NCI-H1694 treated with DMSO at 0.1 percent for 48 hours (cell line): ENCODE measurements at regions not wholly inside any gene's neighbourhood (a gene's known extent, or its start where the extent isn't known, plus 50 kb on each side); places are given as distances from the start of the nearest gene placed in this dataset.
"Not testable (repeated sequence)": the region's sequence is repeated elsewhere in the genome, so short reads cannot be mapped to it uniquely, and the experiment has no call there.

Experiments
- DNase-seq: peaks from one replicate; lab custom pipeline; 2025; lab: John Stamatoyannopoulos, UW

DNA sequence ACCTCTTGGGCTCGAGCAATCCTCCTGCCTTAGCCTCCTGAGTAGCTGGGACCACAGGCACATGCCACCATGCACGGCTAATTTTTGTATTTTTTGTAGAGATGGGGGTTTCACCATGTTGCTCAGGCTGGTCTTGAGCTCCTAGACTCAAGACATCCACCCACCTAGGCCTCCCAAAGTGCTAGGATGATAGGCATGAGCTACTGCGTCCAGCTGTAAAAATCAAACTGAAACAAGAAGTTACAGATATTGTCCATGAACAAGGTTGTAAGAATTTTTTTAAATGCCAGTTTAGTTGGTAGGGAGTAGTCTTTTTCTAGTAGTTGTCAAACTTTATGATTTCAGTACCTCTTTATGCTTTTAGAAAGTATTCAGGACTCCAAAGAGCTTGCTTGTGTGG lies 424.4 kb upstream of the PMFBP1 start:
- no peak for DNase-seq

DNA sequence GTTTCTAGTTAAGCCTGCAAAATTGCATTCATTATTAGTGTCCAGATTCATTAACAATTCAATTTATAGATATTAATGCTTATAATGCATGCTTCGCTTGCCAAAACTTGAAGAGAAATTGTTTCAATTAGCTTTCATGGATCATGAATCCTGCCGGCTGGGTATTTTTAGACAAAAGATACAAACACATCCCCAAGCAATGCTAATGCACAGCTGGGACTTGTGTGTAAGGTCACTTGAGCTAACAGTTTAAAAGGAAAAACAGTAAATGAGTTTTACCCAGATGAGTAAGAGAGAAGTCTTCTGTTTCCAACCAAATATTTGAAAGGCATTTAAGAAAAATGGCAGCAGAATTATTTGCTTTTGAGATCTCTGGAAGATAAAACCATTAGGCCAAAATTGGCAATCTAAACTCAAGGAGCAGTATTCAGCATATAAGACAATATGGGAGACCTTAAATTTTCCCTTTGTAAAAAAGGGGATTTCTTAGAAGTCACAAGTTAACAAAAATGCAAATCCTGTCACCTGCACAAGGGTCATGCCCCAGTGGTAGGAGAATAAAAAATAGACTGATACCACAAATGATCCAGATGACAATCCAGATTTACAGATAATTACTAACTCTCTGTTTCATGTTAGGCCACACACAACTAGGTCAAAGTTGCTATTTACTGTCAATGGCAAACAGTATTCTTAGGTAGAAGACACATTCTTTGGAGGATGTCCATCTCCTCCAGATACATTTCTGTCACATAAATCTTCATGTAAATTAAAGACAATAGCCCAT lies 418.4 kb upstream of the PMFBP1 start:
- no peak for DNase-seq

DNA sequence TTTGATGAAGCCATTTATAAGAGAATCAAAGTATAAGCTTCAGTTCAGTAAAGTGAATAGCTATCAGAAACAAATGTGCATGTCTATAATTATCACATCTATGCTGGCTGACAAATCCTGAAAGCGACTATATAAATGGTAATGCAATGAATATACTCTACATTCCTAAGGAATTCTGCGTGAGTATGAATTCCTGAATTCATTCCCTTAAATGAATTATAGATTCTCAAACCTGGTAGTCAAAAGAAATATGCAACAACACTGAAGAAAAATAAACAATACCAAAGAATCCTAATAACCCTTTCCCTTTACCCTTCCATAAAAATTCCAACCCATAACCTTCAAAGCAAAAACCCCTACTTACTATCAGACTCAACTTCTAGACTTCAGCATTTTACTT lies 416.6 kb upstream of the PMFBP1 start:
- DNase-seq: no peak

DNA sequence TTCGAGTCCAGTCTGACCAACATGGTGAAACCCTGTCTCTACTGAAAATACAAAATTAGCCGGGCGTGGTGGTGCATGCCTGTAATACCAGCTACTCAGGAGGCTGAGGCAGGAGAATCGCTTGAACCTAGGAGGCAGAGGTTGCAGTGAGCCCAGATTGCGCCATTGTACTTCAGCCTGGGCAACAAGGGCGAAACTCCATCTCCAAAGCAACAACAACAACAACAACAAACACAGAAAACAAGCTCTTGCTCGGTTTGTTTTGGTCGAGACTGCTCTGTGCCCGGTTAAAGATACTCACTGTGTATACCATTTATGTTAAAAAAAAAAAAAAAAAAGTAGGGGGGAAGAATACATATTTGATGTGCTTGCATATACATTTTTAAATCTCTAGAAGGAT lies 406.1 kb upstream of the PMFBP1 start:
- DNase-seq: not testable (repeated sequence)

DNA sequence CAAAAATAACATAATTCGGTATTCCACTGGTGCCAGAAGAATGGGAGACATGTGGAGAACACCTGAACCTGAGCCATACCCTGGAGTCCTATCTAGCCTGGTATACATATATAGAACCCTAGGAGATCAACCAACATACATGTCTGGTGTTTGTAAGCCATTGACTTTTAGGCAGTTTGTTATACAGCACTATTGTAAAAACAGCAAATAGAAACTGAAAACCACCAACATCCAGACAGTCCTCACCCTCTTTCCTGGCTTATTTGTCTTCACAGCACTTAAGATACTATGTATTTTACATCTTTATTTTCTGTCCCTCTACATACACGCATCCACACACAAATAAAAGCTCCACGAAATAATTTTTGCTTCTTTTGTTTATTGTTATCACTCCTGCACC lies 404.2 kb upstream of the PMFBP1 start:
- DNase-seq: no peak

DNA sequence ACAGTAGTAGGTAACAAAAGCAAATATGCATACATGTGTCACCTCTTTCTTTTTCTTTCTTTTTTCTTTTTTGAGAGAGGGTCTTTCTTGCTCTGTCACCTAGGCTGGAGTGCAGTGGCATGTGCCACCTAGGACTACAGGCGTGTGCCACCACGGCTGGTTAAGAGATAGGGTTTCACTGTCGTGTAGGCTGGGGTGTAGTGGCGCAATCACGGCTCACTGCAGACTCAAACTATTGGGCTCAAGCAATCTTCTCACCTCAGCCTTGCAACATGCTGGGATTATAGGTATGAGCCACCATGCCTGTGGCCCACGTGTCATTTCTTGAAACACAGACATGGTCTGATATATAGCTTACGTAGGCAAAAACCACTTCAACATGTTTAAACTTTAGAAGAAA lies 397.7 kb upstream of the PMFBP1 start:
- DNase-seq: no peak

DNA sequence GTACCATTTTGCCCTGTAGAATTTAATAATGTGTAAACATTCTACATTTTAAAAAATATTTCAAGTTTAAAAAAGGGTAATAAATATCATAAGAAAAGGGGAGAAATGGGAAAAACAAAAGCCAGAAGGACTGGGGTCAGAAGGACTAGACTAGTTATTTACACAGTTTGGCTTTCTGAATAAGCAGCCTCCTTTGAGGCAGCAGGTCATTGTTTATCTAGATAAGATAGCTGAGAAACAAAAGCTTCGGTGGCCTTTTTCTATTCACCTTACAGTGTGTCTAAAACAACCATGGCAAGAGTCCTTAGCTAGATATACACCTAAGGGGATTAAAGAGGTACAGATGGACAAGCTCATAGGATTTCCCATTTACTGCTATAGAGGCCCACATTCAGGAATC lies 396.5 kb upstream of the PMFBP1 start:
- no peak for DNase-seq

DNA sequence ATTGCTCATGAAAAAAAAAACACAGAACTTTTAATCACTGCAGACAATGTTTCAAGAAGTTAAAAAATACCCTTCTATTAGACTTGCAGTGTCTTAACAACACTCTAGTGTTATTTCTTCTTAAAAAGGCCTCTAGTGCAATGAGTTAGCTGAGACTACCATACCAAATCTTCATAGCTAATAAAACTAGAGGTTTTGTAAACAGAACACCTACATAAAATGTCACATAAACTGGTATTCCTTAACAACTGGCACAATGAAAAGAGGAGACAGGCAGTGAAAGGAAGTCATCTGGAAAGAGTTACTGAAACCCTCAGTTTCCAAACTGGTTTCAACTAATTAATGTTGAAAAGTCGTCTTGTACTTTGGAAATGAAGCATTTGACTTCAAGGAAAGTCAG lies 394.2 kb upstream of the PMFBP1 start:
- DNase-seq: no peak

DNA sequence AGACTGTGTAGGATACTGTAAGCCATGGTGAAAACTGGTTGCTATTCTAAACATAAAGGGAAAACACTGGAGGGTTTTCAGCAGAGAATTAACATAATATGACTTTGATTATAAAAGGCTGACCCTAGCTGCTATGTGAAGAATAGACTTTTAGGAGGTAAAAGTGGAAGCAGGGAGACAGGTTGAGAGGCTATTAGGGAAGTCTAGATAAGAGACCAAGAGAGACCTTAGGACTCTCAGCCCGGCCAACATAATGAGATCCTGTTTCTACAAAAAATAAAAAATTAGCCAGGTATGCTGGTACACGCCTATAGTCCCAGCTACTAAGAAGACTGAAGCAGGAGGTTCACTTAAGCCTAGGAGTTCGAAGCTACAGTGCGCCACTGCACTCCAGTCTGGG lies 393.2 kb upstream of the PMFBP1 start:
- DNase-seq: no peak

DNA sequence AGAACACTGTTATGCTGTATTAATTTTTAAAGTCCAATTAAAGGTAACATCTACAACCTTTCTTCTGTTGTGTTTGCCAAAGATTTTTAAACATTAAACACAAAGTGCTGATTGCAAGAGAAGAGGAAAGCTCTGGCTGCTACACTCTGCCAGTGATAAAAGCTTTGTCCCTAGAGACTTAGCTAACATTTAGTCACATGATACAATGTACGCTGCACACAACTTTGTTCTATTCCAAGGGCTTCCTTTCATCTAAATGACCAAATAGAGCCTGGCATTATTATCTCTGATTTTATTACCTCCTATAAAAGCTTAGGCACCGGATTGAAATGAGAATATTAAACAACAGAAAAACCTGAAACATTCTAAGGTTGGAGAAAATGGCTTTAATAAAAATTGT lies 388.7 kb upstream of the PMFBP1 start:
- DNase-seq: no peak

DNA sequence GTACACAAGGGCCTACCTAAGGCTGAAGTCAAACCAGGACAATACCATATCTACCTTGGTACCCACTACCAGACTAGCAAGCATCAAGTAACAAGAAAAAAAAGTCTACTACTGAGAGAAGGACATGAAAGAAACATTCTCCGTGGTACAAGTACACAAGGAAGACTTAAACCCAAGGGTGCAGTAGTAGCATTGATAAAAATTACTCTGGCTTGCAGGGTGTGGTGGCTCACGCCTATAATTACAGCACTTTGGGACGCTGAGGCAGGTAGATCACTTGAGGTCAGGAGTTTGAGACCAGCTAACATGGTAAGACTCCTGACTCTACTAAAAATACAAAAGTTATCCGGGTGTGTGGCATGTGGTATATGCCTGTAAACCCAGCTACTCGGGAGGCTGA lies 386.5 kb upstream of the PMFBP1 start:
- no peak for DNase-seq

DNA sequence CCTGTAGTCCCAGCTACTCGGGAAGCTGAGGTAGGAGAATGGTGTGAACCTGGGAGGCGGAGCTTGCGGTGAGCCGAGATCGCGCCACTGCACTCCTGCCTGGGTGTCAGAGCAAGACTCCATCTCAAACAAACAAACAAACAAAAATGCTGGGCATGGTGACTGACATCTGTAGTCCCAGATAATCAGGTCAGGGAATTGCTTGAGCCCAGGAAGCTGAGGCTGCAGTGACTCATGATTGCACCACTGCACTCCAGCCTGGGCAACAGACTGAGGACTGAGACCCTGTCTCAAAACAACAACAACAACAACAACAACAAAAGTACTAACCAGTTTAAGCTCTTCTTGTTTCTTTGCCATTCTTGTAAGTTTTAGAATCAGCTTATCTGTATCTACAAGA lies 383.0 kb upstream of the PMFBP1 start:
- DNase-seq: no peak

DNA sequence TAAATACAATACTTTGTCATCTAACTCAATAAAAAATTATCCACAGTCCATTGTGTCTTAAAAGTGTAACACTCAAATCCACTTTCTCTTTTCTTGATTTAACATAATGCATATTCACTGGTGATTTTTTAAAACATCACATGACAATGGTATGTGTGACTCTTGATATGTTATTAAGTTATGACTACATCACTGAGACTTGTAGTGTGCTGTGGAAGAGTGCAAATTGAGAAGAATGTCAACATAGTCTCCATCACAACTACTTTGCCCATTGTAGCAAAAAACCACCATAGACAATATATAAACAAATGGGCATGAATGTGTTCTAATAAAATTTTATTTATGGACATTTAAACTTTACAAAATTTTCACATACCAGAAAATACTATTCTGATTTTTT lies 380.7 kb upstream of the PMFBP1 start:
- no peak for DNase-seq

DNA sequence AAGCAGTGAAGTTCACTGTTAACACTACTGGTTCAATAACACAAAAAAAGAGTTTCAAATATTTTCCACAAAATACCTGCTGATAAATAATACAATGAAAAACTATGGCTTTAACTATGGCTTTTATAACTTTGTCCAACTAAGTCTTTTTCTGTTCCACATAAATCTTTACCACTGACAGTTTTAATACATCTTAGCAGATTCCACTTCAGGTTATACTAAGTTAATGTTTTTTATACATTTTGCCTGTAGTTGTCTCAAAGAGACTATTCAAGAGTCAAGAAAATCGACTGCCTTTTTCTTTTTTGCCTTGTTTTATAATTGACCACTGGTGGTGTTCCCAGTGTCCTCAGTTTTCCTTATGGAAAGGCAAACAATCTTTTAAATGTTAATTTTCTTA lies 379.7 kb upstream of the PMFBP1 start:
- DNase-seq: no peak

DNA sequence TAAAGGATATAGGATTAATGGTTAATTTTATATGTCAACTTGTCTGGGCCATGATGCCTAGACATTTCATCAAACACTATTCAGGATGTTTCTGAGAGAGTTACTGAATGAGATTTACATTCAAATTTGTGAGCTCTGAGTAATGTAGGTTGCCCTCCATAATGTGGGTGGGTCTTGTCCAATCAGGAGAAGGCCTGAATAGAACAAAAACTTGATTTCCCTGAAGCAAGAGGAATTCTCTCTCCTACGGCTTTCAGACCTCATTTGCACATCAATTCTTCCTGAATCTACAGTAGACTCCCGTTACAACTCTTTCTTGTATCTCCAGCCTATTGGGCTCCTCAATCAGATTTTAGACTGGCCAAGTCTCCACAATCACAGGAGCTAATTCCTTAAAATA lies 377.9 kb upstream of the PMFBP1 start:
- no peak for DNase-seq

DNA sequence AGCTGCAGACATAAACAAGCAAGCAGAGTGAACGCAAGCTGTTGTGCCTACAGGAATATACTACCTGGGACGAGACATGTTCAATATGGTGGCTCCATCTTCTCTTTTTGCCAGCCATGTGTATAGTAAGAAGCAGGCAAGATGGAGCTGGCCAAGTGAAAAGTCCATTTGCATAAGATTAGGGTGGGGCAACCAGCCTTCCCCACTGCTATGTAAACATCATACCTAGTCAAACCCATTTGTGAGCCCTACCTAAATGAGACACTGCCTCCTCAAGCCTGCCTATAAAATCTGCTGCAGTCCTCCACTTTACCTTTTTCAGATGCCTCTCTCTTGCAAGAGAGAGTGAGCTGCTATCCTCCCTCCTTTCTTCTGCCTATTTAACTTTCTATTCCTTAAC lies 370.1 kb upstream of the PMFBP1 start:
- DNase-seq: no peak

DNA sequence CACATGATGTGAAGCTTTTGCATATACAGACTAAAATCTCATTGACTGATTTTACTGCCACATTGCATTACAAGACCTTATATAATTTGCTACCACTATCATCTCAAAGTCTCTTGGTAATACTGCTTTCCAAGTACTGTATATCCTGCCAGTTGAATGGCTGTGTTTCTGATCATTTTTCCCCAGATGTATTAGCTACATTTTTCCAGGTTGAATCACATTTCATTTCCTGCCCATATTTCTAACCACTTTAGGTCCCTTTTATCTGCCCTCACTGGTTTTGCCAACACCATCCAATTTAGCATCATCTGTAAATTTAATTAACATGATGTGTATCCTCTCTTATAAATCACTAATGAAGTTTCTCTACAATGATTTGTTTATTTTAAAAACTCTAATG lies 365.7 kb upstream of the PMFBP1 start:
- DNase-seq: no peak

DNA sequence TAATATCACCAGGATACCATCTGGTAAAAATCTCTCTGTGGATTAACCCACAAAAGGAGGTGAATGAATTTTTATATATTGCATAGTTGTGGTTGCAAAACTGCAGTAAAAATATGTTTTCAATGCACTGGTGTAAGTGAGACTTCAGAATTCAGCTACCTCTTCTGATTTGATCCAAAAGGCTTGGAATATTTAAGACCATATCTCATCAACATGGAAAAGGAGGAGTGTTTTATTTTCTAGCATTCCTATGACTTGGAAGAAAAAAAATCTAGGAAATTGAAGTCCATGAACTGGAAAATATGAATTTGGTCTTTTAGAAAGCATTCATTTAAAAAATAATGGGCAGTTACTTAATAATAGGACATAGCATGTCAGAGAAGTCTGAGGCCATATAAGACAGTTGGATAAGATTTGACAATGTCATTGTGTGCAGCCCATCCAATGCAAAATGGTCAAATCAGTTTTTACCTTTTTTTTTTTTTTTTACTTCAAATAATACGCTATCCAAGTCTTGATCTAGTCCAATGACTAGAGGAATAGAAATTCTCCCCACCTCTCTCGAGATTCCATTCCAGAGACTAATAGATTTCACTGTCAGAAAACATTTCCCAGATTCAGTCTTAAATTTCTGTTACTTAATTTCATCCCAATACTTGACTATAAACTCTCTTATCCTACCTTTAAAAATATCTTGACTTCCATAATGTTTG lies 364.9 kb upstream of the PMFBP1 start:
- DNase-seq: no peak

DNA sequence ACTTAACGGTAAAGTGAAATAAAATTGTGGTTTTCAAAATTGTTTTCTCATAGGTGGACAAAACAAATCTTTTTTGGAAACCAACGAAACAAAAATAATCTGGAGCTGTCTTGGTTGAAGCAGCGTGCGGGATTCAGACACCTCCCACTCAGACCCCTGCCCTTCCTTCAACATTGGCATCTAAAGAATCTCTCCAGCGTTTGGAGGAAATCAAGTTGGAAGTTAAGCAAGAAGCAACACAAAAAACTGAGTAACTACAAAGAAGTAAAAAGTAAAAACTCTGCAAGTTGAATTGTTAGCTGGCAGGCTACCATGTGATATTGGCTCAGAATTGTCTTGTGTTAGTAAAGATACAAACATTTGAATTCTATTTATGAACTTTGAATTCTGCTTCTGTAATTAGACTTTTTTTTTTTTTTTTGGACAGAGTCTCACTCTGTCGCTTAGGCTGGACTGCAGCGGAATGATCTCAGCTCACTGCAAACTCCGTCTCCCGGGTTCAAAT lies 361.0 kb upstream of the PMFBP1 start:
- DNase-seq: no peak

DNA sequence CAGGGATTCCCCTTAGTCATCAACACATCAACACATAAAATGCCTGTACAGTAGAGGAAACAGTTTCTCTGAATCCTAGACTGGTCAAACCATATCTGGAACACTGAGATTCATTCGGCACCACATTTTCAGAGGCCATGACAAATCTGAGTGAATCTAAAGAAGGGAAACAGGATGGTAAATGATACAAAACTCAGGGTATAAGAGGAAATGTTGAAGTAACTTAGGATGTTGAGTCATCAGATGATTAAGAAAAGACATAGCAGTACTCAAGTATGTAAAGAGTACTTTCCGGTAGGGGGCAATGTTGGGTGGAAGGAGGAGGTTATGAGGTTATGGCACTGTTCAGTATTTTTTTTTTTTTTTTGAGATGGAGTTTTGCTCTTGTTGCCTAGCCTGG lies 358.5 kb upstream of the PMFBP1 start:
- DNase-seq: no peak

DNA sequence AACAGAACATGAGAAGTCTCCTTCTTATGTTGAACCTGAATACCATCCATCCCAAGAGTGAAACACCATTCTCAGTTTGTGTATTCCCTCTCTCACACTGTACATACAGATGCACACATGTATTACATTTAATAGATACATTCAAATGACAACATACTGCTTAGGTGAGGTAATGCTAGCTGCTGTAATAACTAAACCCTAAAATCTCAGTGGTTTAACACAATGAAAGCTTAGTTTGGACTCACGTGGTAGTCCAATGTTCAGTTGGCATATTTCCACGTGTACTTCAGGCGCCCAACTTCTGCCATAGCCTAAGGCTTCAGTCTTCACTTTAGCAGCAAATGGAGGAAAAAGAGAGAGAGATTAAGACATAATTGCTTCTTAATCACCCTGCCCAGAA lies 351.1 kb upstream of the PMFBP1 start:
- no peak for DNase-seq

DNA sequence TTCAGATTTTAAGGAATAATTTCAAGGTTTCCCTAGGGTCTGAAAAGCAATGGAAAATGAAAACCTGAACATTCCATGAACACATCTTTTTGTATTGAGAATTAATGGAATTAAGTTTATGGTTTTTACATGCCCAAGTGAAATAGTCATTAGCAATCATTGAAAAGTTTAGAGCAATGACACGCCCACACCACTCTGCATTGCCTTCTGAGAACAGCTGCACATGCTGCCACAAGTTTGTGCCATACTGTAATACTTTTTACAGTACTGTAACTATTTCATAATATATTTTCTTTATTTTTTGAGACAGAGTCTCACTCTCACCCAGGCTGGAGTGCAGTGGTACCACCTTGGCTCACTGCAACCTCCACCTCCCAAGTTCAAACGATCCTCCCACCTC lies 345.2 kb upstream of the PMFBP1 start:
- DNase-seq: no peak

DNA sequence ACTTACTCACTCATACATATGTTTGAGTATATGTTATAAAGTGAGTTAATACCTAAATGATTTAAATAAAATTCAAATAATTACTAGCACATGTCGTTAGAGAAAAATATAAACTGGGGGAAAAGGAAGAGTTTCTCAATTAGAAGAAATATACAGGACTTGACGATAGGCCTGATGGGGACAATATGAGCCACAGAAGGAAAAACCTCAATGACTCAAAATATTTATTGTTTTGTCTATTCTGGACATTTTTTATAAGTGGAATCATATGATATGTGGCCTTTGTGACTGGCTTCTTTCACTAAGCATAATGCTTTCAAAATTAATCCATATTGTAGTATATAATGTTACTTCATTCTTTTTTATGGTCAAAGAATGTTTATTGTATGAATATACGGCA lies 339.2 kb upstream of the PMFBP1 start:
- no peak for DNase-seq

DNA sequence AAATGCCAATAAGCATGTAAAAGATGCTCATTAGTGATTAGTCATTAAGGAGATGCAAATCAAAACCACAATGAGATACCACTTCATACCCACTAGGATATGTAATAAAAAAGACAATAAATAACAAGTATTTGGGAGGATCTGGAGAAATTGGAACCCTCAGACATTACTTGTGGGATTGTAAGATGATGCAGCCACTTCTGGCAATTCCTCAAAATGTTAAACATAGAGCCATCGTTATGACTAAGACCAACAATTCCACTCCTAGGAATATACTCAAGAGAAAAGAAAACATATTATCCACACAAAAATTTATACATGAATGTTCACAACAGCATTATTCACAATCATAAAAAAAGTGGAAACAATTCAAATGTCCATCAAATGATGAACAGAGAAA lies 336.2 kb upstream of the PMFBP1 start:
- DNase-seq: no peak
